ENCODE measurements at regions not wholly inside any gene's neighbourhood (a gene's known extent, or its start where the extent isn't known, plus 50 kb on each side); places are given as distances from the start of the nearest gene placed in this dataset.
A peak's percentile ranks its signal among the peaks of the same experiment; 100 is the strongest.
"Not testable (repeated sequence)": the region's sequence is repeated elsewhere in the genome, so short reads cannot be mapped to it uniquely, and the experiment has no call there.

DNA sequence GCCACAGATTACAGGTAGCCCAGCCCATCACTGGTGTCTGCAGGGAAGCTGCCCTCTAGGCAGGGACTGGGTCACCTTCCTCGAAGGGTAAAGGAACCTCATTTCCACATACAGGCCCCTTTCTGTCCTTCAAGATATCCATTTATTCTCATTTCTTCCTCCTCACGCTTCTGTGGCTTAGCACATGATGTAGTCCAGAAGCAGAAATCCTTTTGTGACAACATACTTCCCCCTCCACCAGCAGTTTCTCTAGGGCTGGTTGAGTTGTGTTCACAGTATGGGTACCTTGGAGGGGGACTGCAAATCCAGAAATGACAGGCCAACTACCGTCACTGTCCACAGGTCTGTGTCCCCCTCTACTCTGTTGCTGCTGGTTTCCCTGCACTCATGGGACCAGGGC lies 364.9 kb downstream of the ANAPC1 start:
- Mint-ChIP-seq H3K27ac (no peak overlapping the region), H3K4me1 (peaks cover 0 to 2% (median 0%) of the 10 kb centered on the region in 3 donors), H3K27me3 (peaks cover 9% of the 10 kb centered on the region)

DNA sequence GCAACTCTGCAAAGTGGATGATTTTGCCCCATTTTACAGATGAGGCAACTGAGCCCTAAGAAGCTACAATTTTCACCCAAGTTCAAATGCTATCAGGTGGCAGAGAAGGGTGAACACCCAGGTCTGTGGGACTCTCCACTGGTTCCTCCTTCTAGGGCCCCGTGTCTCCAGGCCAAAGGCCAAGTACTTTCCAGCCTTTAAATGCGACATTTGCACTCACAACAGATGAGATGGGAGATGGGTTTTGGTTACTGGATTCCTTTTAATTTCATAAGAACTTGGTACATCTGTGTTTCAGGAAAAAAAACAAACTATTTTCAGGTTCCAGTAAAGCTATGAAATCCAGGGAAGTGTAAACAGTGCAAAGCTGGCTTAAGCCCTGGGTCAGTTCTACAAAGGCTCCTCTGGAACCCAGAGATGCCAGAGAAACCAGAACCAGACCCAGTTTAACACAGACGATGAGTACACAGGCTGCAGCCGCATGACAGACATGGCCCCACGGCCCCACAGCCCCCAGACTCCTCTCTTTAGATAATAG lies 361.7 kb downstream of the ANAPC1 start:
- H3K9me3 Mint-ChIP-seq, result peaks cover 0 to 2% (median 0%) of the 10 kb centered on the region in 3 donors
- H3K4me1 Mint-ChIP-seq, result peaks cover 0 to 2% (median 0%) of the 10 kb centered on the region in 3 donors
- peaks cover 9% of the 10 kb centered on the region for H3K27me3 Mint-ChIP-seq
- no peak overlapping the region for H3K27ac Mint-ChIP-seq
- no peak overlapping the region for H3K4me3 Mint-ChIP-seq
- peaks cover 3% of the 10 kb centered on the region for H3K36me3 Mint-ChIP-seq

More for the DNA sequence above, 364.9 kb downstream of the ANAPC1 start:
- Mint-ChIP-seq H3K36me3 (peaks cover 3% of the 10 kb centered on the region), H3K4me3 (no peak overlapping the region), H3K9me3 (peaks cover 0 to 2% (median 0%) of the 10 kb centered on the region in 3 donors)

GRCh38 chr2:111523009-111523408 lies 361.0 kb downstream of the ANAPC1 start:
- Mint-ChIP-seq H3K36me3 (peaks cover 3% of the 10 kb centered on the region), H3K27ac (no peak overlapping the region), H3K4me3 (no peak overlapping the region), H3K4me1 (peaks cover 0 to 2% (median 0%) of the 10 kb centered on the region in 3 donors), H3K9me3 (peaks cover 0 to 2% (median 0%) of the 10 kb centered on the region in 3 donors), H3K27me3 (peaks cover 9% of the 10 kb centered on the region)

DNA sequence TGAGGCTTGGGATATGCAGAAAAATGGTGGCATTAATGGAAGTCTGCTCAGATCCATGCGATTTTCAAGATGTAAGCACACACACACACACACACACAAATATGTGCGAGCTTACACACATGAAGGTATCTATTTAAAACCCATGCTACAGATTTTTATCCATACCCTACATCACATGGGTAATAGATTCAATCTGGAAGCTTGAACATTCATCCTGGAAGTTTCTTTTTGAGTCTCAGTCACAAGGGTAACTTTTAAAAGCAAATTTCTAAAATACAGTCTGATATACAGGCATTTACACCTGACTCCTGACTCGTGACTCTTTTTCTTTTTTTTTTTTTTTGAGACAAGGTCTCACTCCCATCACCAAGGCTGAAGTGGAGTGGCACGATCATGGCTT lies 359.0 kb downstream of the ANAPC1 start:
- not testable (repeated sequence) for H3K36me3 Mint-ChIP-seq, H3K4me3 Mint-ChIP-seq, H3K4me1 Mint-ChIP-seq, H3K27ac Mint-ChIP-seq, H3K9me3 Mint-ChIP-seq
- peaks cover 10% of the 10 kb centered on the region for H3K27me3 Mint-ChIP-seq

GRCh38 chr2:111526041-111526639 lies 357.9 kb downstream of the ANAPC1 start:
- not testable (repeated sequence) for H3K4me3 Mint-ChIP-seq, H3K36me3 Mint-ChIP-seq, H3K9me3 Mint-ChIP-seq, H3K4me1 Mint-ChIP-seq, H3K27ac Mint-ChIP-seq, H3K27me3 Mint-ChIP-seq

- not testable (repeated sequence) for H3K27me3 Mint-ChIP-seq, H3K9me3 Mint-ChIP-seq, H3K4me1 Mint-ChIP-seq, H3K27ac Mint-ChIP-seq, H3K4me3 Mint-ChIP-seq, H3K36me3 Mint-ChIP-seq
Measured at GRCh38 chr2:111527707-111528400, 356.1 kb downstream of the ANAPC1 start.

GRCh38 chr2:111529022-111529421 lies 355.0 kb downstream of the ANAPC1 start:
- not testable (repeated sequence) for H3K27ac Mint-ChIP-seq, H3K4me1 Mint-ChIP-seq, H3K4me3 Mint-ChIP-seq, H3K27me3 Mint-ChIP-seq, H3K9me3 Mint-ChIP-seq, H3K36me3 Mint-ChIP-seq

GRCh38 chr2:111530239-111530965 lies 353.6 kb downstream of the ANAPC1 start:
- not testable (repeated sequence) for H3K36me3 Mint-ChIP-seq, H3K9me3 Mint-ChIP-seq, H3K27ac Mint-ChIP-seq, H3K4me3 Mint-ChIP-seq
- Mint-ChIP-seq H3K27me3 (peaks cover 16% of the 10 kb centered on the region), H3K4me1 (peaks cover 7 to 11% (median 10%) of the 10 kb centered on the region in 3 donors)

- H3K27me3 Mint-ChIP-seq, result peaks cover 18% of the 10 kb centered on the region
- H3K4me1 Mint-ChIP-seq, result peaks cover 7 to 15% (median 12%) of the 10 kb centered on the region in 3 donors
- H3K4me3 Mint-ChIP-seq, result peak overlapping the region in 1 of 4 donors; percentile 5
- not testable (repeated sequence) for H3K36me3 Mint-ChIP-seq, H3K27ac Mint-ChIP-seq, H3K9me3 Mint-ChIP-seq
Measured at GRCh38 chr2:111532682-111533556, 351.1 kb downstream of the ANAPC1 start.

DNA sequence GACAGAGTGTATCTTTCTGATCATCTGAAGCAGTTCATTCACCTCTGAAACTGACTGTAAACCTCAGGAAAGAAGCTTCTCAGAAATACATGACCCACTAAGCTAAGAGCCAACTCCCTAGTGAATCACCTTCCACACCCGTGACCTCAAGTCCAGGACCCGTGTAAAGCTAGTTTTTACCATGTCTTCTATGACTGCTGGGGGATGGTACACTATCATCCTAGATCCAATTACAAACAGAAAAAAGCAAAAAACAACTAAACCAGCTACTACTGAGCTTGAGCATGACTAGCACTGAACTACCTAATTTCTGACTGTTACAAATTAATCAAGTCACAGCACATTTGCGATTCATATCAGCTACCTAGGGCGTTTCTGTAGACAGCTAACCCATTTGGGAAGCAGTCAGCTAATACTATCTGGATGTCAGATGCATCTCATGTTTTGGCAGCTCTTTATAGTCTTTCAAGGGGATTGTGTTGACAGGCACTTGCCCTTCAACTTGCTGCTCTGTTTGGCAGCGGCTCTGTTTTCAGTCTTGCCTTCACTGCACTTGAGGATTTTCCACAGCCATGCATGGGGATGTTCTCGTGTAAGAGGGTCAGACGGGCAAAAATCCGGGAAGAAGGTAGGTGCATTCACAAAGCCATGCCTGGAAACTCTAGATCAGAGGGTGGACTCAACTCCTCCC lies 350.3 kb downstream of the ANAPC1 start:
- Mint-ChIP-seq H3K27me3 (peaks cover 16% of the 10 kb centered on the region), H3K4me3 (peak overlapping the region in 1 of 4 donors; percentile 56), H3K4me1 (peaks cover 7 to 15% (median 12%) of the 10 kb centered on the region in 3 donors)
- not testable (repeated sequence) for H3K27ac Mint-ChIP-seq, H3K9me3 Mint-ChIP-seq, H3K36me3 Mint-ChIP-seq

DNA sequence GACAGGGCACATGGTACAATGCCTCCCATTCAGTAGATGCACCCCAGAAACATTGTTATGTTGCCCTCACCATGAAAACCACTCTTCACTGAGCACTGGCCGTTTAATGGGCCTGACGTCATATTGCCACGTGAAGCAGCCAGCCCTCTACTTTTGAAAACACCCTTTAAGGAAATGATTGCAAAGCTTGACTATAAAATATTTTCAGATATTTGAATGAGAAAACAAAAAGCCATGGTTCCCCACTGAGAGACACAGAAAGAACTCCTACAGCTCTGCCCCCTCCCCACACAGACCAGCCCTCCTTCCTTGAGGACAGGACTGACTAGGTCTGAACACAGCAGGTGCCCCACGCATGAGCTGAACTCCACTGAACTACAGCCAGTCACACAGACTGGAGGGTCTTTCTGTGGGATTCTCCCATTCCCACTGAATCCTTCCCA lies 349.1 kb downstream of the ANAPC1 start:
- peak overlapping the region in 1 of 3 donors; percentile 55 for H3K27ac Mint-ChIP-seq
- H3K36me3 Mint-ChIP-seq, result no peaks in the 10 kb centered on the region
- peaks cover 15% of the 10 kb centered on the region for H3K27me3 Mint-ChIP-seq
- peak overlapping the region in 3 of 4 donors; percentile 55 to 84 (median 72) for H3K4me3 Mint-ChIP-seq
- H3K9me3 Mint-ChIP-seq, result peaks cover 0 to 2% (median 0%) of the 10 kb centered on the region in 3 donors
- H3K4me1 Mint-ChIP-seq, result peaks cover 7 to 15% (median 12%) of the 10 kb centered on the region in 3 donors

- H3K27ac Mint-ChIP-seq, result peak overlapping the region in 1 of 3 donors; percentile 55
- H3K4me1 Mint-ChIP-seq, result peaks cover 7 to 15% (median 12%) of the 10 kb centered on the region in 3 donors
- no peaks in the 10 kb centered on the region for H3K36me3 Mint-ChIP-seq
- H3K27me3 Mint-ChIP-seq, result peaks cover 15% of the 10 kb centered on the region
- peaks cover 0 to 2% (median 0%) of the 10 kb centered on the region in 3 donors for H3K9me3 Mint-ChIP-seq
- peak overlapping the region in 1 of 4 donors; percentile 84 for H3K4me3 Mint-ChIP-seq
Measured at GRCh38 chr2:111535404-111535803, 348.6 kb downstream of the ANAPC1 start.

- Mint-ChIP-seq H3K4me1 (peaks cover 7 to 15% (median 12%) of the 10 kb centered on the region in 3 donors), H3K4me3 (no peak overlapping the region), H3K27ac (no peak overlapping the region), H3K9me3 (peaks cover 0 to 2% (median 0%) of the 10 kb centered on the region in 3 donors), H3K27me3 (peaks cover 15% of the 10 kb centered on the region), H3K36me3 (no peaks in the 10 kb centered on the region)
Measured at GRCh38 chr2:111537078-111537655, 346.8 kb downstream of the ANAPC1 start.

DNA sequence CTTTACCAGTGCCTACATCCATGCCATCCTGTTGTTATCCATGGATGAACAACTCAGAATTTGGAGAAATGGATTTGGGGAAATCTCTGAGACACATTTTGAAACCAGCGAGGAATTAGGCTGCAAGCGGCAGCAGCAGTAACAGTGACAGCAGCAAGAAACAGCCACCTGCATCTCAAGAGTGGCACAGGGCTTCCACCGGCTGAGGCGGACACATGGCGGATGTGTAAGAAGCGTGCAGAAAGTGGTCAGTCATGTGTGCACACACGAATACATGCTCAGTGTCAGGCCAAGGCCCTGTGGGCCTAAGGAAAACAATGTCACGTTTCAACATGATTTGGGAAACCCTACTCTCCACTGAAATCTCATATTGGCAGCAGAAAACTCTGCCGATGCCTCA lies 344.0 kb downstream of the ANAPC1 start:
- not testable (repeated sequence) for H3K27ac Mint-ChIP-seq, H3K4me3 Mint-ChIP-seq, H3K36me3 Mint-ChIP-seq, H3K27me3 Mint-ChIP-seq, H3K4me1 Mint-ChIP-seq, H3K9me3 Mint-ChIP-seq

Measured in IgD-negative memory B cell (primary cell).